Lower leg skin (tissue), 3 donors: ENCODE measurements at regions not wholly inside any gene's neighbourhood (a gene's known extent, or its start where the extent isn't known, plus 50 kb on each side); places are given as distances from the start of the nearest gene placed in this dataset.

Source experiments
- POLR2A ChIP-seq, 2 donors: fragments of 450-650 bp; IDR thresholded peaks; one replicate each; pipeline ENCODE4 v1.6.1; 2016 to 2017; ENCODE audit warnings: antibody characterized with exemption in 2 of 2, mild to moderate bottlenecking in 1 of 2, moderate library complexity in 1 of 2
- TF ChIP-seq, protein P1 (sequence below), 3 donors: fragments of 450-650 bp; IDR thresholded peaks; one replicate each; pipeline ENCODE4 v1.5.1; 2016; ENCODE audit warnings: antibody characterized with exemption in 3 of 3, mild to moderate bottlenecking in 3 of 3, moderate library complexity in 2 of 3

DNA sequence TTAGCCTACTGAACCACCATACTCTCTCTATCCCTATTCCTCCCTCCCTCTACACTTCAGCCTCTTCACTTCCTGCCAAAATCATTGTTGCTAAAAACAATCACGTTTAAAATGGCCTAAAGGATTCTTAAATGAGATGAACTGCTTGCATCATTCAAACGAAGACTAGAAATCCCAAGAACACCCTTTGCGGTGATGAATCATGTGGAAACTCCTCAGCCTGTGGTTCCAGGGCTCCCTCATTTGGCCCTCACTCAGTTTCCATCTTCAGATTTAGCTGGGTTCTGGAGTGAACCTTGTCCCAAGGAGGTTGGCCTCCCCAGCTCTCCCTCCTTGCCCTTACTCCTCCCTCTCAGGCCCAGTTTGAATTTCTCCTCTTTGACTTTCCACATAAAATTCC lies 125.6 kb upstream of the CDC42EP3 start:
- TF ChIP-seq, protein P1, sequence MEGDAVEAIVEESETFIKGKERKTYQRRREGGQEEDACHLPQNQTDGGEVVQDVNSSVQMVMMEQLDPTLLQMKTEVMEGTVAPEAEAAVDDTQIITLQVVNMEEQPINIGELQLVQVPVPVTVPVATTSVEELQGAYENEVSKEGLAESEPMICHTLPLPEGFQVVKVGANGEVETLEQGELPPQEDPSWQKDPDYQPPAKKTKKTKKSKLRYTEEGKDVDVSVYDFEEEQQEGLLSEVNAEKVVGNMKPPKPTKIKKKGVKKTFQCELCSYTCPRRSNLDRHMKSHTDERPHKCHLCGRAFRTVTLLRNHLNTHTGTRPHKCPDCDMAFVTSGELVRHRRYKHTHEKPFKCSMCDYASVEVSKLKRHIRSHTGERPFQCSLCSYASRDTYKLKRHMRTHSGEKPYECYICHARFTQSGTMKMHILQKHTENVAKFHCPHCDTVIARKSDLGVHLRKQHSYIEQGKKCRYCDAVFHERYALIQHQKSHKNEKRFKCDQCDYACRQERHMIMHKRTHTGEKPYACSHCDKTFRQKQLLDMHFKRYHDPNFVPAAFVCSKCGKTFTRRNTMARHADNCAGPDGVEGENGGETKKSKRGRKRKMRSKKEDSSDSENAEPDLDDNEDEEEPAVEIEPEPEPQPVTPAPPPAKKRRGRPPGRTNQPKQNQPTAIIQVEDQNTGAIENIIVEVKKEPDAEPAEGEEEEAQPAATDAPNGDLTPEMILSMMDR (IDR thresholded peaks at IDR 0.05) = no peak
- TF ChIP-seq POLR2A (IDR thresholded peaks at IDR 0.05) = no peak
